WERI-Rb-1 (cell line): ENCODE measurements at regions not wholly inside any gene's neighbourhood (a gene's known extent, or its start where the extent isn't known, plus 50 kb on each side); places are given as distances from the start of the nearest gene placed in this dataset.
A peak's percentile ranks its signal among the peaks of the same experiment; 100 is the strongest.

ENCODE experiments used
- DNase-seq: peaks from one replicate; pipeline ENCODE4 v3.0.0-alpha.2; 2020
- H3K27ac ChIP-seq: fragments of 250-450 bp; sonication (Bioruptor Pico); 2 replicates; pipeline ENCODE4 v1.5.1; 2020; ENCODE audit warnings: mild to moderate bottlenecking, moderate library complexity
- H3K27me3 ChIP-seq: fragments of 250-450 bp; sonication (Bioruptor Pico); 2 replicates; pipeline ENCODE4 v1.5.1; 2021; ENCODE audit warnings: mild to moderate bottlenecking, low read depth, moderate library complexity; ENCODE audit not compliant: insufficient read depth, severe bottlenecking
- H3K36me3 ChIP-seq: fragments of 250-450 bp; sonication (Bioruptor Pico); 2 replicates; pipeline ENCODE4 v1.5.1; 2020; ENCODE audit warnings: mild to moderate bottlenecking, moderate library complexity
- H3K4me3 ChIP-seq: 2 replicates; pipeline ENCODE4 v1.5.1; 2011; ENCODE audit warnings: low read depth, mild to moderate bottlenecking, control low read depth, low read length
- H3K9me3 ChIP-seq: fragments of 250-450 bp; sonication (Bioruptor Pico); 2 replicates; pipeline ENCODE4 v1.5.1; 2021; ENCODE audit warnings: mild to moderate bottlenecking, moderate library complexity; ENCODE audit not compliant: severe bottlenecking
- CTCF ChIP-seq: IDR thresholded peaks from 2 replicates; pipeline ENCODE4 v1.5.1; 2011; ENCODE audit warnings: low read depth, mild to moderate bottlenecking, control low read depth, inconsistent platforms, low read length

- Histone ChIP-seq H3K4me3 (no peak overlapping the region), H3K27me3 (no peaks in the 10 kb centered on the region), H3K9me3 (no peaks in the 10 kb centered on the region), H3K36me3 (no peaks in the 10 kb centered on the region), H3K27ac (no peak overlapping the region)
- no peak for TF ChIP-seq CTCF
- DNase-seq = no peak
Measured at GRCh38 chr9:103839197-103839596, 254.9 kb upstream of the SMC2 start.

GRCh38 chr9:103867886-103868285, 226.2 kb upstream of the SMC2 start:
- Histone ChIP-seq H3K9me3 (no peaks in the 10 kb centered on the region), H3K27ac (no peak overlapping the region), H3K4me3 (no peak overlapping the region), H3K36me3 (no peaks in the 10 kb centered on the region), H3K27me3 (no peaks in the 10 kb centered on the region)
- no peak for TF ChIP-seq CTCF
- DNase-seq = no peak

GRCh38 chr9:103872811-103873210, 221.3 kb upstream of the SMC2 start:
- DNase-seq = no peak
- no peaks in the 10 kb centered on the region for H3K9me3 ChIP-seq
- no peaks in the 10 kb centered on the region for H3K27me3 ChIP-seq
- no peak overlapping the region for H3K27ac ChIP-seq
- TF ChIP-seq CTCF = peak; percentile 12; the same call in 1 of the 2 replicates
- no peak overlapping the region for H3K4me3 ChIP-seq
- H3K36me3 ChIP-seq = no peaks in the 10 kb centered on the region

- no peak for DNase-seq
- H3K27ac ChIP-seq = no peak overlapping the region
- no peaks in the 10 kb centered on the region for H3K27me3 ChIP-seq
- no peak overlapping the region for H3K4me3 ChIP-seq
- H3K36me3 ChIP-seq = no peaks in the 10 kb centered on the region
- no peaks in the 10 kb centered on the region for H3K9me3 ChIP-seq
- TF ChIP-seq CTCF = no peak
Measured at GRCh38 chr9:103881419-103881818, 212.7 kb upstream of the SMC2 start.

GRCh38 chr9:103889989-103890388, 204.1 kb upstream of the SMC2 start:
- no peaks in the 10 kb centered on the region for H3K36me3 ChIP-seq

More at GRCh38 chr9:103889989-103890388, 204.1 kb upstream of the SMC2 start:
- Histone ChIP-seq H3K27me3 (no peaks in the 10 kb centered on the region), H3K27ac (no peak overlapping the region), H3K4me3 (no peak overlapping the region), H3K9me3 (no peaks in the 10 kb centered on the region)
- TF ChIP-seq CTCF = no peak
- no peak for DNase-seq
